H9 (cell line): ENCODE measurements at regions not wholly inside any gene's neighbourhood (a gene's known extent, or its start where the extent isn't known, plus 50 kb on each side); places are given as distances from the start of the nearest gene placed in this dataset.

Experiments used
- DNase-seq: peaks from one replicate; pipeline ENCODE4 v3.0.0-alpha.2; 2017
- H2AFZ ChIP-seq: one replicate; pipeline ENCODE4 v1.6.1; 2013; ENCODE audit warnings: mild to moderate bottlenecking, low read length, control low read depth, moderate library complexity
- H2AK5ac ChIP-seq: 2 replicates; pipeline ENCODE4 v1.6.1; 2013; ENCODE audit warnings: low read length, control low read depth, mixed read lengths; ENCODE audit not compliant: insufficient read length
- H2BK120ac ChIP-seq: one replicate; pipeline ENCODE4 v1.6.1; 2013; ENCODE audit warnings: low read depth, mild to moderate bottlenecking, low read length, control low read depth, inconsistent platforms; ENCODE audit not compliant: poor library complexity, severe bottlenecking
- H2BK12ac ChIP-seq: 2 replicates; pipeline ENCODE4 v1.6.1; 2013; ENCODE audit warnings: low read length, control low read depth, mixed read lengths, low read depth; ENCODE audit not compliant: insufficient read length
- H2BK15ac ChIP-seq: 2 replicates; pipeline ENCODE4 v1.6.1; 2013; ENCODE audit warnings: low read depth, low read length, control low read depth
- H2BK20ac ChIP-seq: one replicate; pipeline ENCODE4 v1.6.1; 2013; ENCODE audit warnings: low read depth, mild to moderate bottlenecking, low read length, control low read depth, inconsistent platforms; ENCODE audit not compliant: poor library complexity, severe bottlenecking
- H2BK5ac ChIP-seq: 2 replicates; pipeline ENCODE4 v1.6.1; 2013; ENCODE audit warnings: low read length, control low read depth, mixed read lengths; ENCODE audit not compliant: insufficient read length
- H3K14ac ChIP-seq: 2 replicates; pipeline ENCODE4 v1.6.1; 2013; ENCODE audit warnings: low read length, control low read depth; ENCODE audit not compliant: insufficient read depth
- H3K18ac ChIP-seq: 2 replicates; pipeline ENCODE4 v1.6.1; 2013; ENCODE audit warnings: low read depth, mild to moderate bottlenecking, mixed read lengths, low read length, control low read depth; ENCODE audit not compliant: insufficient read length
- H3K23ac ChIP-seq: 2 replicates; pipeline ENCODE4 v1.6.1; 2013; ENCODE audit warnings: low read length, control low read depth, mixed read lengths, low read depth; ENCODE audit not compliant: insufficient read length
- H3K23me2 ChIP-seq: 2 replicates; pipeline ENCODE4 v1.6.1; 2013; ENCODE audit warnings: low read depth, mild to moderate bottlenecking, mixed read lengths, low read length, control low read depth; ENCODE audit not compliant: insufficient read length, poor library complexity, severe bottlenecking
- H3K27ac ChIP-seq: 2 replicates; pipeline ENCODE4 v1.5.1; 2013; ENCODE audit warnings: low read length, control low read depth, mixed read lengths, low read depth; ENCODE audit not compliant: insufficient read length
- H3K27me3 ChIP-seq: 2 replicates; pipeline ENCODE4 v1.6.1; 2013; ENCODE audit warnings: low read length, control low read depth, inconsistent platforms; ENCODE audit not compliant: insufficient read depth
- H3K4ac ChIP-seq: 2 replicates; pipeline ENCODE4 v1.6.1; 2013; ENCODE audit warnings: low read depth, mild to moderate bottlenecking, control low read depth, inconsistent platforms, low read length, moderate library complexity
- H3K4me1 ChIP-seq: 2 replicates; pipeline ENCODE4 v1.6.1; 2013; ENCODE audit warnings: low read length, control low read depth, inconsistent platforms; ENCODE audit not compliant: insufficient read depth
- H3K4me2 ChIP-seq: 2 replicates; pipeline ENCODE4 v1.6.1; 2013; ENCODE audit warnings: low read length, control low read depth, mixed read lengths; ENCODE audit not compliant: insufficient read length, insufficient read depth
- H3K56ac ChIP-seq: 2 replicates; pipeline ENCODE4 v1.6.1; 2013; ENCODE audit warnings: low read depth, mild to moderate bottlenecking, mixed read lengths, low read length, control low read depth; ENCODE audit not compliant: insufficient read length
- H3K79me1 ChIP-seq: 2 replicates; pipeline ENCODE4 v1.6.1; 2013; ENCODE audit warnings: low read depth, mild to moderate bottlenecking, moderate library complexity, low read length, control low read depth, inconsistent platforms; ENCODE audit not compliant: insufficient read depth, poor library complexity, severe bottlenecking
- H3K79me2 ChIP-seq: 2 replicates; pipeline ENCODE4 v1.6.1; 2013; ENCODE audit warnings: low read length, control low read depth, inconsistent platforms; ENCODE audit not compliant: insufficient read depth
- H3K9ac ChIP-seq: 2 replicates; pipeline ENCODE4 v1.6.1; 2013; ENCODE audit warnings: low read length, control low read depth, mixed read lengths; ENCODE audit not compliant: insufficient read length; ENCODE audit errors: extremely low read depth
- H3K9me3 ChIP-seq: one replicate; pipeline ENCODE4 v1.6.1; 2013; ENCODE audit warnings: low read depth, low read length, inconsistent platforms; ENCODE audit not compliant: control insufficient read depth
- H3T11ph ChIP-seq: one replicate; pipeline ENCODE4 v1.6.1; 2013; ENCODE audit warnings: mild to moderate bottlenecking, low read length, control low read depth, inconsistent platforms
- H4K20me1 ChIP-seq: one replicate; pipeline ENCODE4 v1.6.1; 2013; ENCODE audit not compliant: control insufficient read depth, insufficient read length, insufficient read depth
- H4K5ac ChIP-seq: 2 replicates; pipeline ENCODE4 v1.6.1; 2013; ENCODE audit warnings: low read depth, mild to moderate bottlenecking, mixed read lengths, low read length, control low read depth; ENCODE audit not compliant: insufficient read length
- H4K8ac ChIP-seq: replicated peaks from 2 replicates; pipeline ENCODE4 v1.6.1; 2013; ENCODE audit warnings: low read length, control low read depth, mixed read lengths, low read depth; ENCODE audit not compliant: insufficient read length
- H4K91ac ChIP-seq: 2 replicates; pipeline ENCODE4 v1.6.1; 2013; ENCODE audit warnings: low read depth, mild to moderate bottlenecking, moderate library complexity, mixed read lengths, low read length, control low read depth; ENCODE audit not compliant: insufficient read length
- H3K27ac Mint-ChIP-seq, 3 experiments: 2 replicates in 2 of 3; 3 replicates in 1 of 3; pipeline ENCODE4 v1.8.0; 2020 to 2021; ENCODE audit warnings: mixed read lengths in 3 of 3, mild to moderate bottlenecking in 1 of 3, moderate library complexity in 1 of 3
- H3K27me3 Mint-ChIP-seq: 2 replicates; pipeline ENCODE4 v1.8.0; 2021; ENCODE audit warnings: low read depth, mild to moderate bottlenecking, moderate library complexity, mixed read lengths
- H3K36me3 Mint-ChIP-seq, 3 experiments: 2 replicates in 2 of 3; 3 replicates in 1 of 3; pipeline ENCODE4 v1.8.0; 2020 to 2021; ENCODE audit warnings: low read depth in 3 of 3, mixed read lengths in 3 of 3; ENCODE audit not compliant: insufficient read depth in 1 of 3
- H3K4me1 Mint-ChIP-seq, 2 experiments: 2 replicates each; pipeline ENCODE4 v1.8.0; 2020; ENCODE audit warnings: mixed read lengths in 2 of 2
- H3K4me3 Mint-ChIP-seq, 2 experiments: 2 replicates in 1 of 2; 3 replicates in 1 of 2; pipeline ENCODE4 v1.8.0; 2020 to 2021; ENCODE audit warnings: mild to moderate bottlenecking in 2 of 2, mixed read lengths in 2 of 2, moderate library complexity in 1 of 2
- H3K9me3 Mint-ChIP-seq, 2 experiments: 2 replicates in 1 of 2; 3 replicates in 1 of 2; pipeline ENCODE4 v1.8.0; 2020; ENCODE audit warnings: mild to moderate bottlenecking in 2 of 2, mixed read lengths in 2 of 2, moderate library complexity in 1 of 2
- CTCF ChIP-seq: fragments of 200-600 bp; sonication (generic); conservative IDR thresholded peaks from 3 replicates; pipeline ENCODE4 v1.8.0; 2021; ENCODE audit warnings: antibody characterized with exemption, mild to moderate bottlenecking
- WGBS: extraction: QIAGEN DNeasy Blood & Tissue Kit; methylation state at CpG from one replicate; pipeline ENCODE4 v1.1.7; 2013; ENCODE audit warnings: missing lambda C conversion rate, low lambda C conversion rate, mixed read lengths; ENCODE audit not compliant: insufficient read length; ENCODE audit errors: extremely low coverage; 5-methylcytosine and 5-hydroxymethylcytosine counted together

GRCh38 chrX:122869171-122869570 lies 314.9 kb upstream of the GRIA3 start:
- no peak for DNase-seq

More at GRCh38 chrX:122869171-122869570, 314.9 kb upstream of the GRIA3 start:
- peaks cover 52% of the 10 kb centered on the region for H3K9me3 ChIP-seq
- H4K20me1 ChIP-seq = no peaks in the 10 kb centered on the region
- Mint-ChIP-seq H3K36me3 (no peaks in the 10 kb centered on the region; a peak in 1 of 7 replicates), H3K4me1 (peaks cover 0 to 3% of the 10 kb centered on the region in 2 experiments; a peak in 1 of 4 replicates), H3K27me3 (no peaks in the 10 kb centered on the region), H3K27ac (no peak overlapping the region), H3K9me3 (peaks cover 2 to 56% of the 10 kb centered on the region in 2 experiments; a peak in 4 of 5 replicates), H3K4me3 (no peak overlapping the region)
- H3K23ac ChIP-seq = no peak overlapping the region
- no peak overlapping the region for H3T11ph ChIP-seq
- no peak overlapping the region for H4K8ac ChIP-seq
- no peaks in the 10 kb centered on the region for H3K23me2 ChIP-seq
- no peak for TF ChIP-seq CTCF
- no peak overlapping the region for H2BK15ac ChIP-seq
- no peak overlapping the region for H3K14ac ChIP-seq
- H2AFZ ChIP-seq = no peak overlapping the region
- H3K4me2 ChIP-seq = no peak overlapping the region
- no peaks in the 10 kb centered on the region for H3K79me1 ChIP-seq
- no peaks in the 10 kb centered on the region for H3K4me1 ChIP-seq
- H3K56ac ChIP-seq = no peak overlapping the region
- no peak overlapping the region for H4K5ac ChIP-seq
- no peak overlapping the region for H3K4ac ChIP-seq
- H3K27me3 ChIP-seq = no peaks in the 10 kb centered on the region
- H2BK120ac ChIP-seq = no peak overlapping the region
- no CpG with 5 or more reads among the region's 4 CpGs for WGBS
- no peak overlapping the region for H2BK20ac ChIP-seq
- H3K27ac ChIP-seq = no peak overlapping the region
- no peak overlapping the region for H3K9ac ChIP-seq
- H2AK5ac ChIP-seq = no peak overlapping the region
- H2BK5ac ChIP-seq = no peak overlapping the region
- H4K91ac ChIP-seq = no peak overlapping the region
- no peak overlapping the region for H2BK12ac ChIP-seq
- no peaks in the 10 kb centered on the region for H3K79me2 ChIP-seq
- H3K18ac ChIP-seq = no peak overlapping the region
